Suppressor macrophage (primary cell): ENCODE measurements at regions not wholly inside any gene's neighbourhood (a gene's known extent, or its start where the extent isn't known, plus 50 kb on each side); places are given as distances from the start of the nearest gene placed in this dataset.

Experiments used
- DNase-seq, 4 experiments: peaks; one replicate each; pipeline ENCODE4 v3.0.0-alpha.2; 2020 to 2022

DNA sequence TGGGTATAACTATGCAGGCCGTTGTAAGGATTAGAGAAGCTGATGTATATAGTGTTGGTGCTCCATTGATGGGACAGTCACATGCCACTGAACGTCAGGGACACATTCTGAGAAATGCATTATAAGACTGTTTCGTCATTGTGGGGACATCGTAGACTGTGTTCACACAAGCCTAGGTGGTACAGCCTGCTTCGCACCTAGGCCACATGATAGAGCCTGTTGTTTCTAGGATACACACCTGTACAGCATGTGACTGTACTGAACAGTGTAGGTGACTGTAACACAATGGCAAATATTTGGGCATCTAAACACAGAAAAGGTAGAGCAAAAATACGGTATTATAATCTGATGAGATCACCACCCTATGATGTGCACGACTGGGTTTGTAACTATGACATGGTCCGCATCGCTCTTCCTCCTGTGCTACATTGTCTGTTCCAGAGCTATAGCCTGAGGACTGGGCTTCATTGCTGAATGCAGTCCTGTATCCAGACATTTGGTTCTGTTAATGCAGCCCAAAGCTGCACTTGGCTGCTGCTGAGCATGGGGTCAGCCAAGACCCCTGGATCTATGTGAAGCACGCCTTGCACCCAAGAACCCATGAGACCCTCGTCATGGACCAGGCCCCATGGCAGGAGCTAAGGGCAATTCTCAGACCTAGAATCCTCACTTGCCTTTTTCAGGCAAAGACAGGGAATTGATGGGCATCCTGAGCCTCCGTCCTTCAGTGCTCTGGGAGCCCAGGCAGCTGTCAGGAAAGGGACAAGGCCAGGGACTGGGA, 51.1 kb upstream of the THY1 start:
- DNase-seq = no peak

GRCh38 chr11:119473226-119473625, 50.3 kb upstream of the THY1 start:
- no peak for DNase-seq

DNA sequence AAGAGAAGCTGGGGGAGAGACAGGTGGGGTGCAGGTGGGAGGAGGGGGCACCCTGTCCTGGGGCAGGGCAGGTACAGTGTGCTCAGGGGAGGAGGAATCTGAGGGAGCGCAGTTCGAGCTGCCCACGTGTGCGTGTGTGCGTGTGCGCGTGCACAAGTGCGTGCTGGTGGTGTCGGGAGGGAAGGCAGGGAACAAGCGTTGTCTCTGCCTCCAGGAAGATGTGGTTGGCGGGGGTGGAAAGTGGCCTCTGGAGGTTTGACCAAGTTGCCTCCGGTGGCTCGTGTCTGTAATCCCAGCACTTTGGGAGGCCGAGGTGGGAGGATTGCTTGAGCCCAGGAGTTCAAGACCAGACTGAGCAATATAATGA, 49.9 kb upstream of the THY1 start:
- no peak for DNase-seq
